ENCODE measurements at regions not wholly inside any gene's neighbourhood (a gene's known extent, or its start where the extent isn't known, plus 50 kb on each side); places are given as distances from the start of the nearest gene placed in this dataset.

GRCh38 chr5:25484391-25484790 lies 839.6 kb upstream of the CDH10 start:
- TF ChIP-seq POLR2AphosphoS5 (IDR thresholded peaks at IDR 0.05; ENCODE audit: low read depth) (no peak), CTCF (IDR thresholded peaks at IDR 0.05; ENCODE audit: insufficient read depth, low read length) (no peak), GABPA (IDR thresholded peaks at IDR 0.05; ENCODE audit: low read depth) (no peak), SPI1 (IDR thresholded peaks at IDR 0.05; ENCODE audit: borderline replicate concordance, low read depth) (no peak)
- TF ChIP-seq, protein P1, sequence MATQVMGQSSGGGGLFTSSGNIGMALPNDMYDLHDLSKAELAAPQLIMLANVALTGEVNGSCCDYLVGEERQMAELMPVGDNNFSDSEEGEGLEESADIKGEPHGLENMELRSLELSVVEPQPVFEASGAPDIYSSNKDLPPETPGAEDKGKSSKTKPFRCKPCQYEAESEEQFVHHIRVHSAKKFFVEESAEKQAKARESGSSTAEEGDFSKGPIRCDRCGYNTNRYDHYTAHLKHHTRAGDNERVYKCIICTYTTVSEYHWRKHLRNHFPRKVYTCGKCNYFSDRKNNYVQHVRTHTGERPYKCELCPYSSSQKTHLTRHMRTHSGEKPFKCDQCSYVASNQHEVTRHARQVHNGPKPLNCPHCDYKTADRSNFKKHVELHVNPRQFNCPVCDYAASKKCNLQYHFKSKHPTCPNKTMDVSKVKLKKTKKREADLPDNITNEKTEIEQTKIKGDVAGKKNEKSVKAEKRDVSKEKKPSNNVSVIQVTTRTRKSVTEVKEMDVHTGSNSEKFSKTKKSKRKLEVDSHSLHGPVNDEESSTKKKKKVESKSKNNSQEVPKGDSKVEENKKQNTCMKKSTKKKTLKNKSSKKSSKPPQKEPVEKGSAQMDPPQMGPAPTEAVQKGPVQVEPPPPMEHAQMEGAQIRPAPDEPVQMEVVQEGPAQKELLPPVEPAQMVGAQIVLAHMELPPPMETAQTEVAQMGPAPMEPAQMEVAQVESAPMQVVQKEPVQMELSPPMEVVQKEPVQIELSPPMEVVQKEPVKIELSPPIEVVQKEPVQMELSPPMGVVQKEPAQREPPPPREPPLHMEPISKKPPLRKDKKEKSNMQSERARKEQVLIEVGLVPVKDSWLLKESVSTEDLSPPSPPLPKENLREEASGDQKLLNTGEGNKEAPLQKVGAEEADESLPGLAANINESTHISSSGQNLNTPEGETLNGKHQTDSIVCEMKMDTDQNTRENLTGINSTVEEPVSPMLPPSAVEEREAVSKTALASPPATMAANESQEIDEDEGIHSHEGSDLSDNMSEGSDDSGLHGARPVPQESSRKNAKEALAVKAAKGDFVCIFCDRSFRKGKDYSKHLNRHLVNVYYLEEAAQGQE (IDR thresholded peaks at IDR 0.05; ENCODE audit: insufficient replicate concordance, low read depth), result no peak

Measured in HL-60 (cell line).